Ascending aorta (tissue), 2 donors: ENCODE measurements at regions not wholly inside any gene's neighbourhood (a gene's known extent, or its start where the extent isn't known, plus 50 kb on each side); places are given as distances from the start of the nearest gene placed in this dataset.
"Not testable (repeated sequence)": the region's sequence is repeated elsewhere in the genome, so short reads cannot be mapped to it uniquely, and the experiment has no call there.

ENCODE experiments used
- DNase-seq, 2 donors: peaks; one replicate each; pipeline ENCODE4 v3.0.0-alpha.2; 2019; ENCODE audit warnings: low spot score in 2 of 2
- H3K27ac ChIP-seq, 2 donors: fragments of 200-600 bp; sonication (generic); one replicate each; pipeline ENCODE4 v1.5.1; 2016 to 2017; ENCODE audit warnings: mild to moderate bottlenecking in 1 of 2
- H3K27me3 ChIP-seq: fragments of 200-600 bp; sonication (generic); one replicate; pipeline ENCODE4 v1.5.1; 2017
- H3K36me3 ChIP-seq, 2 donors: fragments of 200-600 bp; sonication (generic); one replicate each; pipeline ENCODE4 v1.5.1; 2016
- H3K4me1 ChIP-seq, 2 donors: fragments of 200-600 bp; sonication (generic); one replicate each; pipeline ENCODE4 v1.5.1; 2016 to 2017; ENCODE audit warnings: mild to moderate bottlenecking in 1 of 2
- H3K4me3 ChIP-seq, 2 donors: fragments of 200-600 bp; sonication (generic); one replicate each; pipeline ENCODE4 v1.5.1; 2016 to 2017; ENCODE audit warnings: mild to moderate bottlenecking in 1 of 2
- H3K9me3 ChIP-seq, 2 donors: fragments of 200-600 bp; sonication (generic); one replicate each; pipeline ENCODE4 v1.5.1; 2016
- intact Hi-C: fragments of 100-400 bp; cut with DNase I; formaldehyde crosslinking; loops from one replicate; pipeline ENCODE4 v1.15.1; 2023
- TF ChIP-seq, protein P1 (sequence below), 3 experiments: fragments of 200-600 bp in 2 of 3; fragments of 450-650 bp in 1 of 3; sonication (generic) in 2 of 3; IDR thresholded peaks; one replicate each; pipeline ENCODE4 v1.5.1; 2016 to 2019; ENCODE audit warnings: antibody characterized with exemption in 3 of 3, mild to moderate bottlenecking in 1 of 3, moderate library complexity in 1 of 3

GRCh38 chrX:63145526-63145925 lies 205.6 kb downstream of the SPIN4 start:
- H3K9me3 ChIP-seq, H3K27me3 ChIP-seq, H3K4me3 ChIP-seq, DNase-seq, H3K4me1 ChIP-seq, H3K36me3 ChIP-seq, H3K27ac ChIP-seq, intact Hi-C loops: not testable (repeated sequence)

GRCh38 chrX:63142588-63142987 lies 208.5 kb downstream of the SPIN4 start:
- not testable (repeated sequence) for DNase-seq

DNA sequence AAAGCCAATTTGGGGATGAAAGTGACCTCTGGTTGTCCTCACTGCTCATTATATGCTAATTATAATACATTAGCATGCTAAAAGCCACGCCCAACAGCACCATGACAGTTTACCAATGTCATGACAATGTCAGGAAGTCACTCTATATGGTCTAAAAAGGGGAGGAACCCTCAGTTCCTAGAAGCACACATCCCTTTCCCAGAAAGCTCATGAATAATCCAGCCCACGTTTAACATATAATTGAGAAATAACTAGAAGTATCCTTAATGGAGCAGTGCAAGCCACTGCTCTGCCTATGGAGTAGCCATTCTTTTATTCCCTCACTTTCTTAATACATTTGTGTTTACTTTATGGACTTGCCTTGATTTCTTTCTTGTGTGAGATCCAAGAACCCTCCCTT lies 215.3 kb downstream of the SPIN4 start:
- H3K36me3 ChIP-seq, intact Hi-C loops, H3K4me3 ChIP-seq, H3K27me3 ChIP-seq, DNase-seq, H3K27ac ChIP-seq, H3K9me3 ChIP-seq, H3K4me1 ChIP-seq: not testable (repeated sequence)

More at GRCh38 chrX:63142588-63142987, 208.5 kb downstream of the SPIN4 start:
- H3K27ac ChIP-seq, H3K27me3 ChIP-seq, H3K4me1 ChIP-seq, H3K4me3 ChIP-seq, intact Hi-C loops, H3K36me3 ChIP-seq, H3K9me3 ChIP-seq: not testable (repeated sequence)

DNA sequence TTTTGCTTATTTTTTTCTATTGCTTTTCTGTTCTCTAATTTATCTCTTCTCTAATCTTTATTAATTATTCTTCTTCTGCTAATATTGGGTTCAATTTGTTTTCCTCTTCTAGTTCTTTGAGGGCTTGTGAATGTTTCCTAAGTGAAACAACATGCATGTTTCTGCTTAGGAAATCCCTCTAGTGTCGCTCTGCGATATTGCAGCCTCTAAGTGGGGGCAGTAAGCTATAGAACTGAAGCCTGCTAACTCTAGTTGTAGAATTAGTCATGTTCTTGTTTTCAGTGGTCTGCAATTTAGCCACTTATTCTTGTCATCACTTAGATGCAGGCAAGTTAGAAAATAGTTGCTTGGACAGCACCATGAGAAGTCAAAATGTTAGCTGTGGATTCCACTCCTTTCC lies 222.6 kb downstream of the SPIN4 start:
- intact Hi-C loops, result no loop called here
- TF ChIP-seq, protein P1, sequence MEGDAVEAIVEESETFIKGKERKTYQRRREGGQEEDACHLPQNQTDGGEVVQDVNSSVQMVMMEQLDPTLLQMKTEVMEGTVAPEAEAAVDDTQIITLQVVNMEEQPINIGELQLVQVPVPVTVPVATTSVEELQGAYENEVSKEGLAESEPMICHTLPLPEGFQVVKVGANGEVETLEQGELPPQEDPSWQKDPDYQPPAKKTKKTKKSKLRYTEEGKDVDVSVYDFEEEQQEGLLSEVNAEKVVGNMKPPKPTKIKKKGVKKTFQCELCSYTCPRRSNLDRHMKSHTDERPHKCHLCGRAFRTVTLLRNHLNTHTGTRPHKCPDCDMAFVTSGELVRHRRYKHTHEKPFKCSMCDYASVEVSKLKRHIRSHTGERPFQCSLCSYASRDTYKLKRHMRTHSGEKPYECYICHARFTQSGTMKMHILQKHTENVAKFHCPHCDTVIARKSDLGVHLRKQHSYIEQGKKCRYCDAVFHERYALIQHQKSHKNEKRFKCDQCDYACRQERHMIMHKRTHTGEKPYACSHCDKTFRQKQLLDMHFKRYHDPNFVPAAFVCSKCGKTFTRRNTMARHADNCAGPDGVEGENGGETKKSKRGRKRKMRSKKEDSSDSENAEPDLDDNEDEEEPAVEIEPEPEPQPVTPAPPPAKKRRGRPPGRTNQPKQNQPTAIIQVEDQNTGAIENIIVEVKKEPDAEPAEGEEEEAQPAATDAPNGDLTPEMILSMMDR (IDR thresholded peaks at IDR 0.05), result peak in 2 of 3 experiments; percentile 54 to 57
- no peaks in the 10 kb centered on the region for H3K9me3 ChIP-seq
- H3K36me3 ChIP-seq, result no peaks in the 10 kb centered on the region
- H3K27ac ChIP-seq, result no peak overlapping the region
- H3K4me1 ChIP-seq, result no peaks in the 10 kb centered on the region
- no peaks in the 10 kb centered on the region for H3K27me3 ChIP-seq
- DNase-seq, result no peak
- H3K4me3 ChIP-seq, result no peak overlapping the region

DNA sequence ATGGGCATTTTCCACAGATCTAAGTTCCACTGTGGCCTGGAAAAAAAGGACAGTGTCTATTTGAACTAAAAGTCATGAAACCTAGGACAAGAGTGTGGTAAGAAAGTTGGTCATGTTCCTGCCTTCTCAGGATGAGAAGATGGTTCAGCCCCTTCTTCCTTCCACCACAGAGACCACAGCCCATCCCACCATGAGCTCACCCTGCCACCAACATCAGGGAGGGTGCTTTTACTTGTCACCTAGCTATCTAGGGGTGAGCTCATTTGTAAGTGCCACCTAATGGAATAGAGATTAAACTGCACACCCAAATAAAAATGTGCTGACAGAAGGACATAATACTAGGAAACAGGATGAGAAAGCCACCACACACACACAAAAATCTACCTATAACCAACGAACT lies 235.9 kb downstream of the SPIN4 start:
- intact Hi-C loops, result no loop called here
- Histone ChIP-seq H3K27me3 (no peaks in the 10 kb centered on the region), H3K4me1 (no peaks in the 10 kb centered on the region), H3K27ac (no peak overlapping the region), H3K4me3 (no peak overlapping the region), H3K9me3 (no peaks in the 10 kb centered on the region), H3K36me3 (no peaks in the 10 kb centered on the region)
- TF ChIP-seq, protein P1 (IDR thresholded peaks at IDR 0.05), result no peak
- no peak for DNase-seq

DNA sequence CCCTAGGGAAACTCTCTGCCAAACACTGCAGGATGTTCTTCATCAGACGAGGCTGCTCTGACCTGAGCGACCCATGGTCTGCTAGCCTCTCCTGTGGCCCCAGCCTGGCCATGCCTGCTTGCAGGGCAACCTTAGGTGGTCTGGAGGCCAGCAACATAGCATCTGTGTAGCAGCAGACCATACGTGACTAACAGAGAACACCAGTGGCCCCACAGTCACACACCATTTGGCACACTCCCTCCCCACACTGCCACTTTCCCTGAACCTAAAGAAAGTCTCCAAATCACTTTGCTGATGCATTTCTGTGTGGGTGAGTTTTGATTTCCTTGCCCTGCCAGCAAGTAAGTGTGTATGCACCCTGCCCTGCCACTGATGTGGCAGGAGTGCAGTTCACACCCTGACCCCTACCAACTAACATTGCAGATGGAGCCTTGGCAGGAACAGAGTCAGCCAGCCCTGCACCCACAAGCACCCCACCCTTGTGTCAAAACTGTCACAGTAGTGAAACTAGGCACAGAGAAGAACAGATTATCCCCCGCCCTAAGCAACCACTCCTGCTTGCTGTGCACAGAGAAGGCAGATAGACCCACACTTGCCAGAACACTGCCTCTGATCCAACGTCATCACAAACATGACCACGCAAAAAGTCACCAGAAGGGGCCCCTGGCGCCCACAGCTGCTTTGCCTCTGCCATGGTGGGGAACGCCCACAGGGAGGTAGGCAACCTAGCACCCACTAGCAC lies 249.1 kb downstream of the SPIN4 start:
- no peak for DNase-seq
- no peaks in the 10 kb centered on the region for H3K27me3 ChIP-seq
- intact Hi-C loops, result no loop called here

GRCh38 chrX:63058204-63058603 lies 292.9 kb downstream of the SPIN4 start:
- H3K9me3 ChIP-seq, result peaks cover 0 to 5% of the 10 kb centered on the region in 2 donors
- no peaks in the 10 kb centered on the region for H3K36me3 ChIP-seq
- no peak overlapping the region for H3K4me3 ChIP-seq
- no peaks in the 10 kb centered on the region for H3K4me1 ChIP-seq
- TF ChIP-seq, protein P1 (IDR thresholded peaks at IDR 0.05), result no peak
- H3K27ac ChIP-seq, result no peak overlapping the region
- no peaks in the 10 kb centered on the region for H3K27me3 ChIP-seq
- DNase-seq, result no peak
- intact Hi-C loops, result no loop called here

More for the DNA sequence above, 249.1 kb downstream of the SPIN4 start:
- Histone ChIP-seq H3K27ac (no peak overlapping the region), H3K4me1 (no peaks in the 10 kb centered on the region), H3K9me3 (peaks cover 0 to 2% of the 10 kb centered on the region in 2 donors), H3K4me3 (no peak overlapping the region), H3K36me3 (no peaks in the 10 kb centered on the region)
- TF ChIP-seq, protein P1 (IDR thresholded peaks at IDR 0.05), result no peak
